Loucy (cell line): ENCODE measurements at regions not wholly inside any gene's neighbourhood (a gene's known extent, or its start where the extent isn't known, plus 50 kb on each side); places are given as distances from the start of the nearest gene placed in this dataset.

Experiments used
- CTCF ChIP-seq: fragments of 200-600 bp; sonication (generic); conservative IDR thresholded peaks from 2 replicates; pipeline ENCODE4 v1.5.1; 2014; ENCODE audit warnings: mild to moderate bottlenecking, antibody characterized with exemption, low read length
- EZH2phosphoT487 ChIP-seq: fragments of 200-600 bp; IDR thresholded peaks from 2 replicates; pipeline ENCODE4 v1.6.1; 2018; ENCODE audit warnings: antibody characterized with exemption, mild to moderate bottlenecking, moderate library complexity, borderline replicate concordance

GRCh38 chr2:225318440-225318839 lies 81.1 kb upstream of the NYAP2 start:
- TF ChIP-seq CTCF = no peak
- TF ChIP-seq EZH2phosphoT487 = no peak
